C1 segment of cervical spinal cord (tissue), 14 donors: ENCODE measurements at regions not wholly inside any gene's neighbourhood (a gene's known extent, or its start where the extent isn't known, plus 50 kb on each side); places are given as distances from the start of the nearest gene placed in this dataset.

Source experiments
- DNase-seq, 14 donors: peaks; one replicate each; lab custom pipeline; 2025; lab: John Stamatoyannopoulos, UW

- DNase-seq: no peak
These were observed 145.8 kb upstream of the ZNF507 start for GRCh38 chr19:32199501-32200040.

DNA sequence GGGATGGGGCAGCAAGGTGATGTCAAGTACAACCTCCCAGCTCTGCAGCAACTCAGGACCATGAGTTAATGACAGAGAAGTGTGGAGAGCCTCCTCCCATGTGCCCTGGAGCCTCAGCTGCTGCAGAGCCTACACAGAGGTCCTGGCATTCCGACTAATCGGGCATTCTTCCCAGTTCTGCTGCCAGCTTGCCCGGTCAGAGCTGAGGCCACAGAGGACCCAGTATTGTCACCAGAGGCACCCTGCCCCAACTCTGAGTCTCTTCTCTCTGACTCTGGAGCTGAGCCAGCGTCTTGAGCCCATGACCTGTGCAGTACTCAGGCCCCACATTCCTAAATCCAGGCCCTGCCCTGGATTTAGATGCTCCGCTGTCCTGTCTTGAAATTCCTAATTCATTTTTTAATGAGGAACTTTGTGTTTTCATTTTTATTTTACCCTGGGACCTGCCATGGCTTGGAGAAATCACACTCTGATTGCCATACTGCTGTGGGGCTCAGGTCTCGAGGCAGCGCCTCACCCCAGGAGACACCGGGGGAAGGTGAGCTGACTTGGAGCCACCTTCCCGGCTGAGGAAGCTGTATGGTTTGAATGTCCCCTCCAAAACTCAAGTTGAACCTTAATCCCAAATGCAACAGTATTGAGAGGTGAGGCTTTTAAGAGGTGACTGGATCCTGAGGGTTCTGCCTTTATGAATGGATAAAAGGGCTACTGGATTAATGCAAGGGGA is 144.9 kb upstream of the ZNF507 start:
- DNase-seq: peak in 7 of 14 donors; percentile 1 to 40 (median 19)

DNA sequence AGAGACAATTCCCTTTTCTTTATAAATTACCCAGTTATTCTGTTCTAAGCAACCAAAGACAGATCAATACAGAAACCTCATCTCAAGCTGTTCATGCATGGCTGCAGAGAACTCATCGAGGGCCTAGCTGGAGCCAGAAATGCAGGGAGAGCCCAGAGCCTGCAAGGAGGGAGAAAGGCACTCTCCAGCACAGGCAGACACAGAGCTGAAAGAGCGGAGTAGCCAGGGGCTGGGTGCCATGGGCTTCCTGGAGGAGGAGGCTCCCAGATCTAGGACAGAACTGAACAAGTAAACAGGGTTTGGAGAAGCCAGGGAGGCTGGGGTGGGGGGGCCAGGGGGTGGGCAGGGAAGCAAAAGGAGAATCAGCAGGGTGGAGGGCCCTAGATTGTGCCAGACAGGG is 144.2 kb upstream of the ZNF507 start:
- DNase-seq: no peak

DNA sequence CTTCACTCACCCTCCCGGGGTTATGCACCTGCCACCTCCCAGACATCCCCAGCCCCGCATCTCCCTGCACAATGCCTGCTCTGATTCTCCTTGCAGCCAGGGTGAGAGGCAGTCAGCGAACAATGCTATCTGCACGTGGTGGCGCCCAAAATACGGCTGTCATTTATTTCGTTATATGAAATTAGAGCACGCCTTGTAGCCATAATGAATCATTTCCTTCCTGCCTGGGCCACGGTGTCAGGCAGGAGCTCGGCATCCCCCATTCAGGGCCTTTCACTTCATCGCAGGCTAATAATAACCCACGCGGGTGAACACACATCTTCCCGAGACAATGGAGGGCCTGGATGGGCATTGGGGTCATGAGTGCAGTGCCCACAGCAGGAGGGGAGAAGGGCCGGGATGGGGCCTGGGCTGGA is 143.8 kb upstream of the ZNF507 start:
- no peak for DNase-seq

- no peak for DNase-seq
These were observed 143.2 kb upstream of the ZNF507 start for GRCh38 chr19:32202244-32202643.

DNA sequence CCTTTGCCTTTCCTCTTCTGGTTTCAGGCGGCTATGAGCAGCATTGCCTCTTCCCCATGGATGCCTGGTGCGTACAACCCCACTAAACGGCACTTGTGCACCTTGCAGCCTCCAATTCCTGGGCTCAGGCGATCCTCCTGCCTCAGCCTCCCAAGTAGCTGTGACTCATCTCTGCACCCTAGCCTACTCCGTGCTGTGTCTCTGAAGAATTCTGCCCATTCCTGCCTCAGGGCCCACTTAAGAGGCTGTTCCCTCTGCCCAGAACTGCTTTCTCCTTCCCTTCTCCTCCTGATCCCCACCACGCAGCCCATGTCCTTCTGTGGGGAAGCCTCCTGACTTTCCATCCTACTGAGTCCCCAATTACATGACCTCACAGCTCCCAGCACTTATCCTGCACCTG is 142.2 kb upstream of the ZNF507 start:
- no peak for DNase-seq

DNA sequence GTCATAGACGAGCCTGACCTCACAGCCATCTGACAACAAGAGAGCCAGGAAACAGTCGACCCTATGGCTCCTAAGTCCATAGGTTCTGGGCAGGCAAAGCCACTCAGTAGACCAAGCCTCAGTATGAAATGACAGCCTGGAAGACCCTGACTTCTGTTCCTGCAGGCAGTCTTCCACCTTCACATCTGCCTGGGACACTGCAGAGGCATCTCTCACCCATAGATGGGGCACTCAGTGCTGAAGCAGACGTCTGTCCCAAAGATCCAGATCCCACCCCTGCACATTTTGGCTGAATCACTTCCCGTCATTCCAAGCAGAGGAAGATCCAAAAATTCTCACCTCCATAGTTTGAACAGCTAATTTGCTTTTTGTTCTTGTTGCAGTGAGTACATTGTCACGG is 139.3 kb upstream of the ZNF507 start:
- no peak for DNase-seq

DNA sequence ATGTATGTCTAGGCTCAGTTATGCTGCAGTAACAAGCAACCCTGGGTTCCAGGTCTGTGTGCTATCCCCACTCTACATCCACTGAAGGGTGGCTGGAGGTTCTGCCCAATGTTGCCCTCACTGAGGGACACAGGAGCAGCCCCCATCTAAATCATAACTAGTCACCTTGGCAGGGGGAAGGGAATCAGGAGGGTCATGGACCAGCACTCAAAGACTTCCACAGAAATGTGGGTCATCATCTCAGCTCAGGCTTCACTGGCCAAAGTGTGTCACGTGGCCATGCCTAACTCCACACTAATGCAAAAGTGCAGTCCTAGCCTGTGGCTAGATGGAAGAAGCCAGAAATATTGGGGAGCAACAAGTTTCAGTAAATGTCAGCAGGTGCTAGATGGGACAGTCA is 137.3 kb upstream of the ZNF507 start:
- DNase-seq: no peak

DNA sequence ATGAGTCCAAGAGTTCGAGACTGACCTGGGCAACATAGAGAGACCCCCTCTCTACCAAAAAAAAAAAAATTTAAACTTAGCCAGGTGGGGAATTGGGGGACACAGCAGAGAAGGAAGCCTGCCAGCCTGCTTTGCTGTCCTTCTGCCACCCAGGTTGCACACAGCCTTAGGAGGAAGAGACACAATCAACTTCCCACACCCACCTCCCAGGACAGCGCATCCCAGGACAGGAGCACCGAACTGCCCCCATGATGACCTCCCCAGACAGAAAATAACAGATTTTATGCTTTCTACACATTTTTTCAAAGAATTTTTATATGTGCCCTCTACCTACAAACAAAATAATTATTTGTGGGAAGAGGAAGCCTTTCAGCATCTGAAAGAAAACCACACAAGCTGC is 126.0 kb upstream of the ZNF507 start:
- no peak for DNase-seq

DNA sequence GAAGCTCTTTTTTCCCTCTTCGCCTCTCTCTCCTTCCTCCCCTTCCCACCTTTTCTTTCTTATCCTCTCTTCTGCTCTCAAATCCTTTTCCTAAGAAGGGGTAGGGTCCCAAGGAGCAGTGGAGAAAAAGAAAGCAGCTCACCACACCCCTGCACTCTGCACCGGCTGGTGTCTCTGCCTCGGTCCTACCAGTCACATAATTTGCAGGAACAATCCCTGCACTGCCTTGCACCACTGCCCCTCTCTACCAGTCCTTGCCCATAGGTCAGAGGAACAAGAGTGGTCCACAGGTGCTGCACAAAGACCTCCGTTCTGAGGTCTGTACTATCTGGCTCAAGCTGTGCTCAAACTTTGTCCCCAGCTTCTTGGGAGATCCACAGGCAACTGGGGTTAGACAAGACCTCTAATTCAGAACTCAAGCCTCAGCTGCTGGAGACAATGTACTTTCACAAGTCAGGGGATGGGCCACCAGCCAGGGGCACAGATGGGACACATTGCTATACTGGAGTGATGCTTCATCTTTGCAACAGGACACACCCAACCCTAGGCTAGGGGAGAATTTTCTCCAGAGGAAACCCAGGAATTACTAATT is 125.4 kb upstream of the ZNF507 start:
- no peak for DNase-seq

DNA sequence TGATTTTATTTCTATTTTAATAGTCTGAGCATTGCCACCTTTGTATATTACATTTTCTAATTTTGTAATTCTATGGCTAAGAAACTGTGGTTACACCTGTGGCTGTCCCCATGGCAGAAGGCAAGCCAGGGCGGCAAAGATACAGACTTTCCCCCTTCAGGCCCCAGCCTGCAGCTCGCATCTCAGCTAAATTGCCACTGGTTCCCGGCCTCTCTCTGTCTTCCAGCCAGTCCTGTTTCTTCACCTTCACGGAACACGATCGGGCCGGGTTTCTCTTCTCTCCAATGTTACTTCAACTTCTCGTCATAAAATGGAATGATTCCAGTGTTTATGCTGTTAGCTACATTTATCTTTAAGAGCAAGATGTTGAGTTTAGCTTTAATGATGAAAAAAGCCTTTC is 124.5 kb upstream of the ZNF507 start:
- no peak for DNase-seq

GRCh38 chr19:32222556-32222955 is 122.9 kb upstream of the ZNF507 start:
- DNase-seq: no peak

GRCh38 chr19:32223106-32223505 is 122.3 kb upstream of the ZNF507 start:
- DNase-seq: no peak

DNA sequence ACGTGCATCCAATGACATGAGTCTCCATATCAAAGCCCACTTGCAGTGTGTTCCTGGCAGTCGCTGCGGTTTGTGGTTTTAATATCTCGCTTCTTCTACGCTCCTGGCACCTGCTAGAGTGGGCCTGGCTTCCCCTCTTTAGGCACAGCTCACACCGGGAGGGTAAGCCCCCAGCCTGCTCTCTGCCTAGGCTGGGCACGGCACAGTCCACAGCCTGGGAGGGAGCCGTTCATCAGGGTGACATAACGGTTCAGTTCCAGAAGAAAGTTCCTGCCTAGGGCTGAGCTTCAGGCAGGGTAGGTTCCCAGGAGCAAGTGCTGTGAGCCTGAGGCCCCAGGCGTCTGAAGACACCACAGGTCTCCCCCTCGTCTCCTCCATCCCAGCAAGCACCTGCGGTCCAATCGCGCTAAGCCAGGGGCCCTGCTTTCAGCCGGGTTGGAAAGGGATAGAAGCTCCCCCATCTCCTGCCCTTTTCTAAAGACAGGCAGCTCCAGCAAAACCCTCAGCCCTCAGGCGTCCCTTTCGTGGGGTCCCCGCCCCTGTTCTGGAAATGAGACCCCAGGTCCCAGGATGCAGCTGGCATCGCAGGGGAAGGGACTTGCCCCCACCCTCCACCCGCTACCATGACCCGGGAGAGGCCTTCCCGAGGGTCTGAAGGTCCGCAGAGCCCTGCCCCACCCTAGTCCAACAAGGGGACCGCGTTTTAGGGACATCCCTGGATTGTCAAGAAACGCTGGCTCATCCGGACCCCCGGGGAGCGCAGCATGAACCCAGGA is 121.6 kb upstream of the ZNF507 start:
- DNase-seq: no peak

GRCh38 chr19:32224371-32225244 is 120.8 kb upstream of the ZNF507 start:
- DNase-seq: peak in 7 of 14 donors; percentile 9 to 73 (median 26)

DNA sequence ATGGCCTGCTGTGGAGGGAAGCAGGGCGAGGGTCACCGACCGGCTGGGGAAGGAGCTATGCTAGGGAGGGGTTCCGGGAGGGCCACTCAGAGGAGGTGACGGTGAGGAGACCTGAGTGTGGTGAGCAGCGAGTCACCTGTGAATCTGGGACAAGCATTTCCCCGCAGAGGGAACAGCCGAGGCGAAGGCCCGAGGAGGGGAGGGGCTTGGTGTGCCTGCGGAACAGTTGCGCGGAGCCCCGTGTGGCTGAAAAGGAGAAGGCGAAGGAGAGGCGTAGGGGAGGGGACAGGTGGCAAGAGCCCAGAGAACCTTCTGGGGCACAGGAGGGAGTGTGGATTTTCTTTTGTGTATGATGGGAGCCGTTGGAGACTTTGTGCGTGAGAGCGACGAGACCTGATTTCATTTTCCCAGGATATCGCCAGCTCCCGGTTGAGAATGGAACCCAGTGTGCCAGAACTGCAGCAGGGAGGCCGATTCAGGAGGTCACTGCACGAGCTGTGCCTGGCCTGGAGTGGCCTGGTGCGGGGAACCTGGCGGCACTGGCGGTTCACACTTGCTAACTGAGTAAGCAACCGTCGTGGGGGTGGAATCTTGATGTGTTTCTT is 117.7 kb upstream of the ZNF507 start:
- DNase-seq: no peak

DNA sequence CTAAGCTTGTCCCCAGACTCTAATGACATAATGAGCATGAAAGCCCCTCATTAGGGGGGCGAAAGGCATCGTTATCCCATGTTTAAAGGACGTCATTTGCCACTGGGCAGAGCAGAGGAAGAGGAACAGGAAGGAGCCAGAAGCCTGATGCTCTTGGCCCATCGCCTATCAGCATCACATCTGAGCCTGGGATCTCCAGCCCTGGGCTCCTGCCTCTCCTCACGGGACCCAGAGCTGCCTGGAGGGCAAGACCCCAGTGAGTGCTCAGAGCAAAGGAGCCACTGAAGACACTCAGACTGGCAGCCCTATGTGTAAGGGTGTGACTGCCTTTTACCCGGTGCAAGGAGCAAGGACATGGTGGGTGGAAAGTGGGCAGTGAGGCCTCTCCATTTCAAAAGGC is 115.0 kb upstream of the ZNF507 start:
- no peak for DNase-seq

DNA sequence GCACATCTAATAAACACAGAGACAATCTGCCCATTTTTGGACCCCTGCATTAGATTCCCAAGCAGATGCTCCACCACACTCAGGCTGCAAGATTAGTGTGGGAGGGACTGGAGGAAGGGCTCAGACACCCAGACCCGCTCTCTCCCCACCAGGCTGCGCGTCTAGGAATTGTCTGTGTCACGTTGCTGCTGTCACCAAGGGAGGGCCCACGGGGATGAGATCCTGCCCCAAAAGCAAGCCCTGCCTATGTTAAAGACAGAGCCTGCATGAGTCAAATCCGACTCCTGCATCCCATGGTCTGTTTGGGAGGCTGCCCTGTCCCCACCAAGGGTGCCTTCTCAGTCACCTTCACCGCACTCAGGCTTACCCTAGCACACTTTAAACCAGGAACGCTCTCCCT is 114.4 kb upstream of the ZNF507 start:
- DNase-seq: no peak

- no peak for DNase-seq
These were observed 113.7 kb upstream of the ZNF507 start for GRCh38 chr19:32231691-32232090.

- no peak for DNase-seq
These were observed 113.0 kb upstream of the ZNF507 start for GRCh38 chr19:32232449-32232848.

DNA sequence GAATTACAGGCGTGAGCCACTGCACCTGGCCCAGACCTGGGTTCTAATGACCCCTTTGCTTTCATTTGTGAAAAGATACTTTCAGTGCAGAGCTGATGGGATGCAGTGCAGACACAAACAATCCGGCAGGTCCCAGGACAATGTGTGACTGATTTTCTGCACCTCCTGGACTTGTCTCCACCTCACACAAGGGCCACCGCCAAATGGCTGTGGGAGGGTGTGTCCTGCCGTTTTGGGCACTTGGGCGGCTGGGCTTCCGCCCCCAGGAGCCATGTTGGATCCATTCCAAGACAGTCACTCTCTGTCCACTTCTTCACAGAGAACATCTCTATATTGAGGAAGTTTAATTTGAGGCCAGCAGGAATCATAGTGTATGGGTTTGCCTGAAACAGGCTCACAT is 112.3 kb upstream of the ZNF507 start:
- no peak for DNase-seq
